MCF 10A (cell line): ENCODE measurements at regions not wholly inside any gene's neighbourhood (a gene's known extent, or its start where the extent isn't known, plus 50 kb on each side); places are given as distances from the start of the nearest gene placed in this dataset.
A peak's percentile ranks its signal among the peaks of the same experiment; 100 is the strongest.
"Not testable (repeated sequence)": the region's sequence is repeated elsewhere in the genome, so short reads cannot be mapped to it uniquely, and the experiment has no call there.

Source experiments
- BruUV-seq: library from RNA; stranded (reverse); fragments of 400-500 nt; replicated peaks from 2 replicates; lab custom pipeline; 2021; lab: Mats Ljungman, UMichigan
- CTCF ChIA-PET: fragments of 300-600 bp; sonication (Branson Sonifier 250); formaldehyde crosslinking; extraction: SDS; loops from one replicate; lab custom pipeline; 2021; ENCODE audit warnings: antibody characterized with exemption, inconsistent platforms; lab: Yijun Ruan, JAX
- POLR2A ChIA-PET: fragments of 300-600, 350-650 bp; sonication (Branson Sonifier 250); formaldehyde crosslinking; extraction: SDS; loops from one replicate; lab custom pipeline; 2020; ENCODE audit warnings: antibody characterized with exemption, inconsistent platforms; lab: Yijun Ruan, JAX
- DNase-seq: peaks from one replicate; pipeline ENCODE4 v3.0.0-alpha.2; 2018; ENCODE audit not compliant: unreplicated experiment
- H3K27ac Mint-ChIP-seq: one replicate; pipeline ENCODE4 v1.8.0; 2022; ENCODE audit warnings: mild to moderate bottlenecking, low read depth, mixed read lengths; ENCODE audit not compliant: unreplicated experiment
- H3K27me3 Mint-ChIP-seq: one replicate; pipeline ENCODE4 v1.8.0; 2022; ENCODE audit warnings: mixed read lengths; ENCODE audit not compliant: insufficient read depth, unreplicated experiment
- H3K36me3 Mint-ChIP-seq: one replicate; pipeline ENCODE4 v1.8.0; 2022; ENCODE audit warnings: mild to moderate bottlenecking, moderate library complexity, mixed read lengths; ENCODE audit not compliant: insufficient read depth, unreplicated experiment
- H3K4me1 Mint-ChIP-seq: one replicate; pipeline ENCODE4 v1.8.0; 2022; ENCODE audit warnings: mixed read lengths; ENCODE audit not compliant: insufficient read depth, unreplicated experiment
- H3K4me3 Mint-ChIP-seq: one replicate; pipeline ENCODE4 v1.8.0; 2022; ENCODE audit warnings: mild to moderate bottlenecking, moderate library complexity, mixed read lengths; ENCODE audit not compliant: unreplicated experiment
- H3K9me3 Mint-ChIP-seq: one replicate; pipeline ENCODE4 v1.8.0; 2022; ENCODE audit warnings: mixed read lengths; ENCODE audit not compliant: unreplicated experiment
- intact Hi-C: fragments of 100-400 bp; cut with micrococcal nuclease; formaldehyde crosslinking; loops from 2 replicates; pipeline ENCODE4 v1.14.1; 2022
- TF ChIP-seq, protein P1 (sequence below): fragments of 200-600 bp; IDR thresholded peaks from one replicate; pipeline ENCODE4 v1.8.0; 2022; ENCODE audit warnings: antibody characterized with exemption, mild to moderate bottlenecking; ENCODE audit not compliant: unreplicated experiment

- ChIA-PET POLR2A (no interaction called here), CTCF (interaction anchor here (0.7 kb wide), 1 partner anchor 144 kb away, joined by 3 read pairs; no protein-coding TSS in a partner anchor)
- Mint-ChIP-seq H3K27ac (no peak overlapping the region), H3K4me3 (no peak overlapping the region), H3K27me3 (peaks cover 52% of the 10 kb centered on the region), H3K9me3 (no peaks in the 10 kb centered on the region), H3K36me3 (no peaks in the 10 kb centered on the region), H3K4me1 (no peaks in the 10 kb centered on the region)
- DNase-seq: no peak
- intact Hi-C loops: no loop called here
- TF ChIP-seq, protein P1, sequence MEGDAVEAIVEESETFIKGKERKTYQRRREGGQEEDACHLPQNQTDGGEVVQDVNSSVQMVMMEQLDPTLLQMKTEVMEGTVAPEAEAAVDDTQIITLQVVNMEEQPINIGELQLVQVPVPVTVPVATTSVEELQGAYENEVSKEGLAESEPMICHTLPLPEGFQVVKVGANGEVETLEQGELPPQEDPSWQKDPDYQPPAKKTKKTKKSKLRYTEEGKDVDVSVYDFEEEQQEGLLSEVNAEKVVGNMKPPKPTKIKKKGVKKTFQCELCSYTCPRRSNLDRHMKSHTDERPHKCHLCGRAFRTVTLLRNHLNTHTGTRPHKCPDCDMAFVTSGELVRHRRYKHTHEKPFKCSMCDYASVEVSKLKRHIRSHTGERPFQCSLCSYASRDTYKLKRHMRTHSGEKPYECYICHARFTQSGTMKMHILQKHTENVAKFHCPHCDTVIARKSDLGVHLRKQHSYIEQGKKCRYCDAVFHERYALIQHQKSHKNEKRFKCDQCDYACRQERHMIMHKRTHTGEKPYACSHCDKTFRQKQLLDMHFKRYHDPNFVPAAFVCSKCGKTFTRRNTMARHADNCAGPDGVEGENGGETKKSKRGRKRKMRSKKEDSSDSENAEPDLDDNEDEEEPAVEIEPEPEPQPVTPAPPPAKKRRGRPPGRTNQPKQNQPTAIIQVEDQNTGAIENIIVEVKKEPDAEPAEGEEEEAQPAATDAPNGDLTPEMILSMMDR: no peak
- BruUV-seq: no TSS peak
Measured at GRCh38 chr2:198517976-198518375, 713.6 kb downstream of the PLCL1 start.

DNA sequence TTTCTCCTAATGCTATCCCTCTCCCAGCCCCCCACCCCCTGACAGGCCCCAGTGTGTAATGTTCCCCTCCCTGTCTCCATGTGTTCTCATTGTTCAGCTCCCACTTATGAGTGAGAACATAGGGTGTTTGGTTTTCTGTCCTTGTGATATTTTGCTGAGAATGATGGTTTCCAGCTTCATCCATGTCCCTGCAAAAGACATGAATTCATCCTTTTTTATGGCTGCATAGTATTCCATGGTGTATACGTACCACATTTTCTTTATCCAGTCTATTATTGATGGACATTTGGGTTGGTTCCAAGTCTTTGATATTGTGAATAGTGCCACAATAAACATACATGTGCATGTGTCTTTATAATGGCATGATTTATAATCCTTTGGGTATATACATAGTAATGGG is 704.2 kb downstream of the PLCL1 start:
- H3K27ac Mint-ChIP-seq, H3K4me1 Mint-ChIP-seq, CTCF ChIA-PET, DNase-seq, H3K4me3 Mint-ChIP-seq, H3K9me3 Mint-ChIP-seq, H3K36me3 Mint-ChIP-seq, intact Hi-C loops, BruUV-seq, POLR2A ChIA-PET: not testable (repeated sequence)
- H3K27me3 Mint-ChIP-seq: peaks cover 25% of the 10 kb centered on the region

DNA sequence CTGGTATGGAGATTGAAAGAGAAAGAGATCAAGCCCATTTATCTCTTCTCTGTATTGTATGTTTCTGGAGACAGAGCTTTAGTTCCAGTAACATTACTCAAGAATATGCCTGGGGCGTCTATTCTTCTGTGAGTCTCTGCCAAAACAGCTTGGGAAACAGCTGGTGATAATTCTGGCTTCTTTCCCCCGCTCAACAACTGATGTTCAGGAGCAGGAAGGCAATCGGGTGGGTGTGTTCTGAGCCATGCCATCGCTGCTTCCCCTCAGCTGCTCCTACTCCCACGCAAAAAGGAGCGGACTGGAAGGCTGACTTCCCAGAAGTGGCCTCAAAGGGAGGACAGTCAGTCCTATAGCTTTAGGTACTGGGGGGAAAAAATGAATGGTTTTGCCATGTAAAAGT is 695.1 kb downstream of the PLCL1 start:
- no peak overlapping the region for H3K4me3 Mint-ChIP-seq
- peak; percentile 15 for DNase-seq
- no TSS peak for BruUV-seq
- TF ChIP-seq, protein P1: no peak
- H3K27ac Mint-ChIP-seq: no peak overlapping the region
- H3K9me3 Mint-ChIP-seq: no peaks in the 10 kb centered on the region
- CTCF ChIA-PET: no interaction called here
- no peaks in the 10 kb centered on the region for H3K36me3 Mint-ChIP-seq
- H3K4me1 Mint-ChIP-seq: no peaks in the 10 kb centered on the region
- peaks cover 73% of the 10 kb centered on the region for H3K27me3 Mint-ChIP-seq
- POLR2A ChIA-PET: no interaction called here
- intact Hi-C loops: no loop called here

- ChIA-PET CTCF (interaction anchor here (0.6 kb wide), 1 partner anchor 954 kb away, joined by 3 read pairs; no protein-coding TSS in a partner anchor), POLR2A (interaction anchor here (0.6 kb wide), 1 partner anchor 263 kb away, joined by 3 read pairs; no protein-coding TSS in a partner anchor)
- Mint-ChIP-seq H3K4me3 (no peak overlapping the region), H3K27me3 (peaks cover 75% of the 10 kb centered on the region), H3K4me1 (no peaks in the 10 kb centered on the region), H3K36me3 (no peaks in the 10 kb centered on the region), H3K27ac (no peak overlapping the region), H3K9me3 (no peaks in the 10 kb centered on the region)
- DNase-seq: no peak
- intact Hi-C loops: no loop called here
- TF ChIP-seq, protein P1: no peak
- no TSS peak for BruUV-seq
Measured at GRCh38 chr2:198498516-198498915, 694.1 kb downstream of the PLCL1 start.

DNA sequence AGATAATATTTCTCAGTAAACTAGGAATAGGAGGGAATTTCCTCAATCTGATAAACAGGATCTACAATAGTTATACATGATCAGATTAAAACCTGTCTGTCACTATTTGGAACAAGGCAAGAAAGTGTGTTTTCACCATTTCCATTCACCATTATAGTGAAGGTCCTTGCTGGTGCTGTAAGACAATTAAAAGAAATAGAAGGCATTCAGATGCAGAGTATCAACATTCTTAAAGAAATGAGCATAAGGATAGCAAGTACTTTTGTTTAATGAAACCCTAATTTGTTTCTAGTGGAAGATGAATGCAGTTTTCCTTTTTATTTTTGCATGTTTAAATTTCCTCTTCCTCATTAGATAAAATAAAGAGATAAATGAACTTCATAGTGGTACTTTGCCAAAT is 693.7 kb downstream of the PLCL1 start:
- POLR2A ChIA-PET: interaction anchor here (0.6 kb wide), 1 partner anchor 264 kb away, joined by 3 read pairs; no protein-coding TSS in a partner anchor
- H3K36me3 Mint-ChIP-seq: no peaks in the 10 kb centered on the region
- no peaks in the 10 kb centered on the region for H3K9me3 Mint-ChIP-seq
- no peak overlapping the region for H3K4me3 Mint-ChIP-seq
- no TSS peak for BruUV-seq
- TF ChIP-seq, protein P1: no peak
- no peaks in the 10 kb centered on the region for H3K4me1 Mint-ChIP-seq
- intact Hi-C loops: no loop called here
- DNase-seq: no peak
- H3K27ac Mint-ChIP-seq: no peak overlapping the region
- CTCF ChIA-PET: no interaction called here
- H3K27me3 Mint-ChIP-seq: peaks cover 73% of the 10 kb centered on the region
